WERI-Rb-1 (cell line): ENCODE measurements at regions not wholly inside any gene's neighbourhood (a gene's known extent, or its start where the extent isn't known, plus 50 kb on each side); places are given as distances from the start of the nearest gene placed in this dataset.
"Not testable (repeated sequence)": the region's sequence is repeated elsewhere in the genome, so short reads cannot be mapped to it uniquely, and the experiment has no call there.

ENCODE experiments used
- DNase-seq: peaks from one replicate; pipeline ENCODE4 v3.0.0-alpha.2; 2020
- H3K27ac ChIP-seq: fragments of 250-450 bp; sonication (Bioruptor Pico); 2 replicates; pipeline ENCODE4 v1.5.1; 2020; ENCODE audit warnings: mild to moderate bottlenecking, moderate library complexity
- H3K27me3 ChIP-seq: fragments of 250-450 bp; sonication (Bioruptor Pico); 2 replicates; pipeline ENCODE4 v1.5.1; 2021; ENCODE audit warnings: mild to moderate bottlenecking, low read depth, moderate library complexity; ENCODE audit not compliant: insufficient read depth, severe bottlenecking
- H3K36me3 ChIP-seq: fragments of 250-450 bp; sonication (Bioruptor Pico); 2 replicates; pipeline ENCODE4 v1.5.1; 2020; ENCODE audit warnings: mild to moderate bottlenecking, moderate library complexity
- H3K4me3 ChIP-seq: 2 replicates; pipeline ENCODE4 v1.5.1; 2011; ENCODE audit warnings: low read depth, mild to moderate bottlenecking, control low read depth, low read length
- H3K9me3 ChIP-seq: fragments of 250-450 bp; sonication (Bioruptor Pico); 2 replicates; pipeline ENCODE4 v1.5.1; 2021; ENCODE audit warnings: mild to moderate bottlenecking, moderate library complexity; ENCODE audit not compliant: severe bottlenecking
- TF ChIP-seq, protein P1 (sequence below): IDR thresholded peaks from 2 replicates; pipeline ENCODE4 v1.5.1; 2011; ENCODE audit warnings: low read depth, mild to moderate bottlenecking, control low read depth, inconsistent platforms, low read length

GRCh38 chr5:91591076-91591475 is 208.0 kb upstream of the ARRDC3 start:
- no peaks in the 10 kb centered on the region for H3K27me3 ChIP-seq
- no peak overlapping the region for H3K4me3 ChIP-seq
- no peak overlapping the region for H3K27ac ChIP-seq
- no peaks in the 10 kb centered on the region for H3K36me3 ChIP-seq
- TF ChIP-seq, protein P1, sequence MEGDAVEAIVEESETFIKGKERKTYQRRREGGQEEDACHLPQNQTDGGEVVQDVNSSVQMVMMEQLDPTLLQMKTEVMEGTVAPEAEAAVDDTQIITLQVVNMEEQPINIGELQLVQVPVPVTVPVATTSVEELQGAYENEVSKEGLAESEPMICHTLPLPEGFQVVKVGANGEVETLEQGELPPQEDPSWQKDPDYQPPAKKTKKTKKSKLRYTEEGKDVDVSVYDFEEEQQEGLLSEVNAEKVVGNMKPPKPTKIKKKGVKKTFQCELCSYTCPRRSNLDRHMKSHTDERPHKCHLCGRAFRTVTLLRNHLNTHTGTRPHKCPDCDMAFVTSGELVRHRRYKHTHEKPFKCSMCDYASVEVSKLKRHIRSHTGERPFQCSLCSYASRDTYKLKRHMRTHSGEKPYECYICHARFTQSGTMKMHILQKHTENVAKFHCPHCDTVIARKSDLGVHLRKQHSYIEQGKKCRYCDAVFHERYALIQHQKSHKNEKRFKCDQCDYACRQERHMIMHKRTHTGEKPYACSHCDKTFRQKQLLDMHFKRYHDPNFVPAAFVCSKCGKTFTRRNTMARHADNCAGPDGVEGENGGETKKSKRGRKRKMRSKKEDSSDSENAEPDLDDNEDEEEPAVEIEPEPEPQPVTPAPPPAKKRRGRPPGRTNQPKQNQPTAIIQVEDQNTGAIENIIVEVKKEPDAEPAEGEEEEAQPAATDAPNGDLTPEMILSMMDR: no peak
- DNase-seq: no peak
- peaks cover 18% of the 10 kb centered on the region for H3K9me3 ChIP-seq

- H3K9me3 ChIP-seq: peaks cover 8% of the 10 kb centered on the region
- TF ChIP-seq, protein P1: no peak
- DNase-seq: no peak
- no peak overlapping the region for H3K27ac ChIP-seq
- H3K4me3 ChIP-seq: no peak overlapping the region
- no peaks in the 10 kb centered on the region for H3K27me3 ChIP-seq
- H3K36me3 ChIP-seq: no peaks in the 10 kb centered on the region
Measured at GRCh38 chr5:91586232-91586631, 203.1 kb upstream of the ARRDC3 start.

DNA sequence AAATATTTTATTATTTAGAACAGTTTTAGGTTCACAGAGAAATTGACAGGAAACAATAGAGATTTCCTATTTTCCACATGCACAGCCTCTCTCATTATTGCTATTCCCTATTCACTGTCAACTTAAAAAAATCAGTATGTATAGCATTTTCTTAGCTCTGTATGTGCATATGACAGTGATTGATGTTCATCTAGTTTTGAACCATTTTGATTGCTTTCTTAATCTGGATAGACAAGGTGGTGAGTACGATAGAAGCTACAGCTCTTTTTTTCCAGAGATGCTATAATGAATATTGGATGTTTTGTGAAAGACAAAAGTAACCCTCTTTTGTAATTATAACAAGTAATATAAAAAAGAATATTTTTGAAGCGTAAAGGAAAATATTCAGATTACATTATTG is 201.2 kb upstream of the ARRDC3 start:
- Histone ChIP-seq H3K4me3 (no peak overlapping the region), H3K9me3 (peaks cover 2% of the 10 kb centered on the region), H3K27me3 (no peaks in the 10 kb centered on the region), H3K36me3 (no peaks in the 10 kb centered on the region), H3K27ac (no peak overlapping the region)
- no peak for DNase-seq
- TF ChIP-seq, protein P1: no peak

DNA sequence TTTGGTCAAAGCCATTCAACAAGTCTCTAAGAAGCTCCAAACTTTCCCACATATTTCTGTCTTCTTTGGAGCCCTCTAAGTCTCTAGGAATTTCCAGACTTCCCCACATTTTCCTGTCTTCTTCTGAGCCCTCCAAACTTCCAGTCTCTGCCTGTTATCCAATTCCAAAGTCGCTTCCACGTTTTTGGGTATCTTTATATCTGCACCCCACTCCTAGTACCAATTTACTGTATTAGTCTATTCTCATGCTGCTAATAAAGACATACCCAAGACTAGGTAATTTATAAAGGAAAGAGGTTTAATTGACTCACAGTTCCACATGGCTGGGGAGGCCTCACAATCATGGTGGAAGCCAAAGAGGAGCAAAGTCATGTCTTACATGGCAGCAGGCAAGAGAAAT is 182.9 kb upstream of the ARRDC3 start:
- not testable (repeated sequence) for H3K9me3 ChIP-seq, H3K36me3 ChIP-seq, H3K4me3 ChIP-seq, H3K27me3 ChIP-seq, DNase-seq, H3K27ac ChIP-seq

GRCh38 chr5:91562922-91563321 is 179.8 kb upstream of the ARRDC3 start:
- H3K4me3 ChIP-seq: no peak overlapping the region
- peak overlapping the region; percentile 23; the same call in 1 of the 2 replicates for H3K27ac ChIP-seq
- H3K9me3 ChIP-seq: peaks cover 4% of the 10 kb centered on the region
- DNase-seq: peak; percentile 58
- H3K36me3 ChIP-seq: no peaks in the 10 kb centered on the region
- TF ChIP-seq, protein P1: no peak
- no peaks in the 10 kb centered on the region for H3K27me3 ChIP-seq

GRCh38 chr5:91541696-91542095 is 158.6 kb upstream of the ARRDC3 start:
- H3K9me3 ChIP-seq: no peaks in the 10 kb centered on the region
- H3K36me3 ChIP-seq: no peaks in the 10 kb centered on the region
- no peaks in the 10 kb centered on the region for H3K27me3 ChIP-seq
- DNase-seq: no peak
- no peak overlapping the region for H3K27ac ChIP-seq
- no peak overlapping the region for H3K4me3 ChIP-seq
- TF ChIP-seq, protein P1: no peak
